AG09309 (cell line): ENCODE measurements at regions not wholly inside any gene's neighbourhood (a gene's known extent, or its start where the extent isn't known, plus 50 kb on each side); places are given as distances from the start of the nearest gene placed in this dataset.
"Not testable (repeated sequence)": the region's sequence is repeated elsewhere in the genome, so short reads cannot be mapped to it uniquely, and the experiment has no call there.

Experiments used
- DNase-seq: peaks from one replicate; pipeline ENCODE4 v3.0.0-alpha.2; 2010; ENCODE audit warnings: low read depth
- H3K4me3 ChIP-seq: 2 replicates; pipeline ENCODE4 v1.5.1; 2011; ENCODE audit warnings: mild to moderate bottlenecking, low read depth, low read length, moderate library complexity; ENCODE audit not compliant: control insufficient read depth

GRCh38 chr1:146546189-146546588 lies 317.4 kb upstream of the NOTCH2NLA start:
- DNase-seq, H3K4me3 ChIP-seq: not testable (repeated sequence)

GRCh38 chr1:146537775-146538373 lies 309.1 kb upstream of the NOTCH2NLA start:
- H3K4me3 ChIP-seq, DNase-seq: not testable (repeated sequence)

GRCh38 chr1:146536028-146536427 lies 307.2 kb upstream of the NOTCH2NLA start:
- DNase-seq, H3K4me3 ChIP-seq: not testable (repeated sequence)

GRCh38 chr1:146535575-146535974 lies 306.8 kb upstream of the NOTCH2NLA start:
- not testable (repeated sequence) for DNase-seq, H3K4me3 ChIP-seq

- not testable (repeated sequence) for H3K4me3 ChIP-seq, DNase-seq
Measured at GRCh38 chr1:146530958-146531357, 302.1 kb upstream of the NOTCH2NLA start.

GRCh38 chr1:146522812-146523211 lies 294.0 kb upstream of the NOTCH2NLA start:
- not testable (repeated sequence) for H3K4me3 ChIP-seq, DNase-seq

- not testable (repeated sequence) for DNase-seq
Measured at GRCh38 chr1:146522345-146522744, 293.5 kb upstream of the NOTCH2NLA start.

GRCh38 chr1:146521804-146522203 lies 293.0 kb upstream of the NOTCH2NLA start:
- DNase-seq, H3K4me3 ChIP-seq: not testable (repeated sequence)

More at GRCh38 chr1:146522345-146522744, 293.5 kb upstream of the NOTCH2NLA start:
- H3K4me3 ChIP-seq, result not testable (repeated sequence)

GRCh38 chr1:146513754-146514153 lies 284.9 kb upstream of the NOTCH2NLA start:
- H3K4me3 ChIP-seq, result not testable (repeated sequence)

GRCh38 chr1:146511047-146511777 lies 282.4 kb upstream of the NOTCH2NLA start:
- not testable (repeated sequence) for DNase-seq

More at GRCh38 chr1:146513754-146514153, 284.9 kb upstream of the NOTCH2NLA start:
- not testable (repeated sequence) for DNase-seq

GRCh38 chr1:146510248-146510983 lies 281.6 kb upstream of the NOTCH2NLA start:
- DNase-seq, H3K4me3 ChIP-seq: not testable (repeated sequence)

More at GRCh38 chr1:146511047-146511777, 282.4 kb upstream of the NOTCH2NLA start:
- not testable (repeated sequence) for H3K4me3 ChIP-seq

- DNase-seq, H3K4me3 ChIP-seq: not testable (repeated sequence)
Measured at GRCh38 chr1:146504121-146504520, 275.3 kb upstream of the NOTCH2NLA start.

GRCh38 chr1:146487555-146487954 lies 258.7 kb upstream of the NOTCH2NLA start:
- DNase-seq, H3K4me3 ChIP-seq: not testable (repeated sequence)

GRCh38 chr1:146487155-146487554 lies 258.3 kb upstream of the NOTCH2NLA start:
- not testable (repeated sequence) for H3K4me3 ChIP-seq, DNase-seq

GRCh38 chr1:146486300-146487014 lies 257.6 kb upstream of the NOTCH2NLA start:
- H3K4me3 ChIP-seq, result peak overlapping the region; percentile 31

GRCh38 chr1:146484195-146484594 lies 255.4 kb upstream of the NOTCH2NLA start:
- not testable (repeated sequence) for DNase-seq, H3K4me3 ChIP-seq

More at GRCh38 chr1:146486300-146487014, 257.6 kb upstream of the NOTCH2NLA start:
- not testable (repeated sequence) for DNase-seq

- not testable (repeated sequence) for H3K4me3 ChIP-seq, DNase-seq
Measured at GRCh38 chr1:146479188-146479587, 250.4 kb upstream of the NOTCH2NLA start.
